Esophagus squamous epithelium (tissue), 4 donors: ENCODE measurements at regions not wholly inside any gene's neighbourhood (a gene's known extent, or its start where the extent isn't known, plus 50 kb on each side); places are given as distances from the start of the nearest gene placed in this dataset.

Experiments used
- CTCF ChIP-seq, 6 experiments: fragments of 450-650 bp in 4 of 6; fragments of 200-600 bp in 2 of 6; sonication (generic) in 2 of 6; IDR thresholded peaks; one replicate each; pipeline ENCODE4 v1.5.1; 2016 to 2019; ENCODE audit warnings: antibody characterized with exemption in 6 of 6, mild to moderate bottlenecking in 4 of 6, moderate library complexity in 4 of 6
- POLR2A ChIP-seq, 4 donors: fragments of 450-650 bp; IDR thresholded peaks; one replicate each; pipeline ENCODE4 v1.6.1; 2017; ENCODE audit warnings: antibody characterized with exemption in 4 of 4, mild to moderate bottlenecking in 4 of 4, moderate library complexity in 3 of 4

GRCh38 chr5:2833556-2833955 lies 82.1 kb upstream of the IRX2 start:
- TF ChIP-seq POLR2A (IDR thresholded peaks at IDR 0.05) (no peak), CTCF (IDR thresholded peaks at IDR 0.05) (no peak)
